ENCODE measurements at regions not wholly inside any gene's neighbourhood (a gene's known extent, or its start where the extent isn't known, plus 50 kb on each side); places are given as distances from the start of the nearest gene placed in this dataset.

DNA sequence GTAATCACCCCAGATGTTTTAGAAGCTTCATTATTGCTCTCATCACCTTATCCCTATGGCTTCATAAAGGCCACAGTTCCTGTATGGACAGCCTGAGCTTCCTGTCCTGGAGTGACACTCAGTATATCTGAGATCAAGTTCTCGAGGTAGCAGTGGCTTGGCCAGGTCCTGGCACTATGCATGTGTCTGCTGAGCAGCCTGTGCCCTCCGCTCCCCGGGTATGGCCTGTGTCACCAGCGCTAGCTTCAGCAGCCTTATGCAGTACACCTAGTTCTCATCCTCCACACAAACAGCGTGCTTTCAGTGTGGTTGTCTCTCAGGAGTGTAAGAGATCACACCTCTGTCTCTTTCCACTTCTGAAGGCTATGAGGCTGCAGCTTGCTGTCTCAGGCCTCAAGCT lies 514.7 kb downstream of the DIRAS2 start:
- TF ChIP-seq, protein P1, sequence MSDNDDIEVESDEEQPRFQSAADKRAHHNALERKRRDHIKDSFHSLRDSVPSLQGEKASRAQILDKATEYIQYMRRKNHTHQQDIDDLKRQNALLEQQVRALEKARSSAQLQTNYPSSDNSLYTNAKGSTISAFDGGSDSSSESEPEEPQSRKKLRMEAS (IDR thresholded peaks at IDR 0.05), result no peak
- no peak for TF ChIP-seq TEAD4 (IDR thresholded peaks at IDR 0.05)
- TF ChIP-seq YY1 (IDR thresholded peaks at IDR 0.05; ENCODE audit: low read depth), result no peak
- TF ChIP-seq ZBTB7A (IDR thresholded peaks at IDR 0.05; ENCODE audit: low read depth), result no peak
- no peak for TF ChIP-seq FOXM1 (IDR thresholded peaks at IDR 0.05; ENCODE audit: borderline replicate concordance, low read depth)
- TF ChIP-seq, protein P2, sequence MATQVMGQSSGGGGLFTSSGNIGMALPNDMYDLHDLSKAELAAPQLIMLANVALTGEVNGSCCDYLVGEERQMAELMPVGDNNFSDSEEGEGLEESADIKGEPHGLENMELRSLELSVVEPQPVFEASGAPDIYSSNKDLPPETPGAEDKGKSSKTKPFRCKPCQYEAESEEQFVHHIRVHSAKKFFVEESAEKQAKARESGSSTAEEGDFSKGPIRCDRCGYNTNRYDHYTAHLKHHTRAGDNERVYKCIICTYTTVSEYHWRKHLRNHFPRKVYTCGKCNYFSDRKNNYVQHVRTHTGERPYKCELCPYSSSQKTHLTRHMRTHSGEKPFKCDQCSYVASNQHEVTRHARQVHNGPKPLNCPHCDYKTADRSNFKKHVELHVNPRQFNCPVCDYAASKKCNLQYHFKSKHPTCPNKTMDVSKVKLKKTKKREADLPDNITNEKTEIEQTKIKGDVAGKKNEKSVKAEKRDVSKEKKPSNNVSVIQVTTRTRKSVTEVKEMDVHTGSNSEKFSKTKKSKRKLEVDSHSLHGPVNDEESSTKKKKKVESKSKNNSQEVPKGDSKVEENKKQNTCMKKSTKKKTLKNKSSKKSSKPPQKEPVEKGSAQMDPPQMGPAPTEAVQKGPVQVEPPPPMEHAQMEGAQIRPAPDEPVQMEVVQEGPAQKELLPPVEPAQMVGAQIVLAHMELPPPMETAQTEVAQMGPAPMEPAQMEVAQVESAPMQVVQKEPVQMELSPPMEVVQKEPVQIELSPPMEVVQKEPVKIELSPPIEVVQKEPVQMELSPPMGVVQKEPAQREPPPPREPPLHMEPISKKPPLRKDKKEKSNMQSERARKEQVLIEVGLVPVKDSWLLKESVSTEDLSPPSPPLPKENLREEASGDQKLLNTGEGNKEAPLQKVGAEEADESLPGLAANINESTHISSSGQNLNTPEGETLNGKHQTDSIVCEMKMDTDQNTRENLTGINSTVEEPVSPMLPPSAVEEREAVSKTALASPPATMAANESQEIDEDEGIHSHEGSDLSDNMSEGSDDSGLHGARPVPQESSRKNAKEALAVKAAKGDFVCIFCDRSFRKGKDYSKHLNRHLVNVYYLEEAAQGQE (IDR thresholded peaks at IDR 0.05; ENCODE audit: low read depth), result no peak
- no peak for TF ChIP-seq TAF1 (IDR thresholded peaks at IDR 0.05; ENCODE audit: low read depth)
- no peak for TF ChIP-seq NFIC (IDR thresholded peaks at IDR 0.05)
- no peak for TF ChIP-seq TCF12 (IDR thresholded peaks at IDR 0.05; ENCODE audit: low read depth)
- TF ChIP-seq CEBPB (IDR thresholded peaks at IDR 0.05), result no peak
- TF ChIP-seq EGR1 (IDR thresholded peaks at IDR 0.05), result no peak
- TF ChIP-seq RAD21 (IDR thresholded peaks at IDR 0.05; ENCODE audit: low read depth), result no peak
- TF ChIP-seq, protein P3, sequence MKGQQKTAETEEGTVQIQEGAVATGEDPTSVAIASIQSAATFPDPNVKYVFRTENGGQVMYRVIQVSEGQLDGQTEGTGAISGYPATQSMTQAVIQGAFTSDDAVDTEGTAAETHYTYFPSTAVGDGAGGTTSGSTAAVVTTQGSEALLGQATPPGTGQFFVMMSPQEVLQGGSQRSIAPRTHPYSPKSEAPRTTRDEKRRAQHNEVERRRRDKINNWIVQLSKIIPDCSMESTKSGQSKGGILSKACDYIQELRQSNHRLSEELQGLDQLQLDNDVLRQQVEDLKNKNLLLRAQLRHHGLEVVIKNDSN (IDR thresholded peaks at IDR 0.05), result no peak
- no peak for TF ChIP-seq CREB1 (IDR thresholded peaks at IDR 0.05; ENCODE audit: low read depth)
- TF ChIP-seq EP300 (IDR thresholded peaks at IDR 0.05; ENCODE audit: borderline replicate concordance), result no peak

DNA sequence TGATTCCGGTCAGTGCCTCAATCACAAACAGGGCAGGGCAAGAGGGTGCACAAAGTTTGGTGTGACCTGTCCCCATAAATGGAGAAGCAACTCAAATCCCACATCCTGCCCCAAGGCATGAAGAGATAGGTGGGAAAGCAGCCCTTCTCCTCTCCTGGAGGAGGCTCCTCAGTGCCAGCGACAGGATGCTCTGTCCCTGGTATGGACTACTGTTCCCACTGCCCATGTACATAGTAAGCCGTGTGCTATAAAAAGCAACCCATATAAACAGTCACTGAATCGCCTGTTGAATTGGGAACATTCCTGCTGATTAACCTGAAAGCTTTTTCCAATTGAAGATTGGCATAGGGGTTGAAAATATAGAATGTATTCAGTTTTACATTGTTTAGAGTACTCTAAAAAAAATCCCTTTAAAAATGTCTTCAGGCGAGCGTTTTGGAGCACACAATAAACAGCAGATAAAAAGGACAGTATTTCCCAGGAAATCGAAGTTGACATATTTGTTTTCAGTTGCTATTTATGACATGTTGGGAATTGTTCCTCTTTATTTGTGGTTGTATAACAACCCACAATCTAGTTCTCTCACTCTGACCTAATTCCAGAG lies 513.9 kb downstream of the DIRAS2 start:
- TF ChIP-seq, protein P2 (IDR thresholded peaks at IDR 0.05; ENCODE audit: low read depth), result no peak
- TF ChIP-seq ZBTB7A (IDR thresholded peaks at IDR 0.05; ENCODE audit: low read depth), result no peak
- TF ChIP-seq YY1 (IDR thresholded peaks at IDR 0.05; ENCODE audit: low read depth), result no peak
- TF ChIP-seq NFIC (IDR thresholded peaks at IDR 0.05), result no peak
- no peak for TF ChIP-seq TEAD4 (IDR thresholded peaks at IDR 0.05)
- TF ChIP-seq FOXM1 (IDR thresholded peaks at IDR 0.05; ENCODE audit: borderline replicate concordance, low read depth), result no peak
- TF ChIP-seq EP300 (IDR thresholded peaks at IDR 0.05; ENCODE audit: borderline replicate concordance), result no peak
- no peak for TF ChIP-seq EGR1 (IDR thresholded peaks at IDR 0.05)
- TF ChIP-seq CEBPB (IDR thresholded peaks at IDR 0.05), result no peak
- TF ChIP-seq, protein P3 (IDR thresholded peaks at IDR 0.05), result no peak
- TF ChIP-seq, protein P1 (IDR thresholded peaks at IDR 0.05), result no peak

DNA sequence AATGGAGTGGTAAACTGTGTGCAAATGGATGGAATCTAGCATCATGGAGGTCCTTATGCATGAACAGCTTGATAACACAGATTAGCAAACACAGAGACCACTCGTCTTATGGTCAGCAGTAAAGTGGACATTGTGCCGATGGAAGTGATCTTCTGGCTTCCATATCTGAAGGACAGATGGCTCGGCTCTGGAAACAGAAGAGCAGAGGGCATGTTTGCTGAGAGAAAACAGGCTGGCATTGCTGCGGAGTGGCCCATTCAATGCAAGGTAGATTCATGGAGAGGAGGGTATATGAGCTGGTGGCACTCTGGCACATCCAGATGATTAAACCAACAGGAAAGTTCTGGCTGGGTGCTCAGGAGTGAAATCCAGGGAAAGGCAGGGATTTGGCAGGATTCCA lies 513.2 kb downstream of the DIRAS2 start:
- no peak for TF ChIP-seq ZBTB7A (IDR thresholded peaks at IDR 0.05; ENCODE audit: low read depth)
- no peak for TF ChIP-seq FOXM1 (IDR thresholded peaks at IDR 0.05; ENCODE audit: borderline replicate concordance, low read depth)
- no peak for TF ChIP-seq EP300 (IDR thresholded peaks at IDR 0.05; ENCODE audit: borderline replicate concordance)
- TF ChIP-seq YY1 (IDR thresholded peaks at IDR 0.05; ENCODE audit: low read depth), result no peak
- no peak for TF ChIP-seq NFIC (IDR thresholded peaks at IDR 0.05)
- TF ChIP-seq TAF1 (IDR thresholded peaks at IDR 0.05; ENCODE audit: low read depth), result no peak
- TF ChIP-seq CREB1 (IDR thresholded peaks at IDR 0.05; ENCODE audit: low read depth), result no peak
- no peak for TF ChIP-seq CEBPB (IDR thresholded peaks at IDR 0.05)
- no peak for TF ChIP-seq EGR1 (IDR thresholded peaks at IDR 0.05)
- TF ChIP-seq, protein P3 (IDR thresholded peaks at IDR 0.05), result no peak
- TF ChIP-seq, protein P2 (IDR thresholded peaks at IDR 0.05; ENCODE audit: low read depth), result no peak

DNA sequence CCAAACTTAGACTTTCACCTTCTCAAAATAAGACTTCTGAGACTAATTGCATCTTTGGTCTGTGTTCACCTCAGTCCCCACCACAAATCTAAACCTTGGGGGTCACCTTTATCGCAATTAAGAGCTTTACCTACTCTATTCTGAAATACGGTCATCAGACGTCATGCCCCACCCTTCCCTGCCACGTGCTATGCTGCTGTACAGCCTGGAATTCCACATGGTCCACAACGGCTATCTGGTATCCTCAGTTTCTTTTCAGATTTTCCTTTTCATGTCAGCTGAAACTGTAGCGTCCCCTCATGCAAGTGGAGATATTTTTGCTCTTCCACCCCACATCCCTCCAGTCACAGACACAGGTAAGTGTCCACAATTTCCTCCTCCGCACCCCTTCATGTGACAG lies 511.1 kb downstream of the DIRAS2 start:
- TF ChIP-seq EGR1 (IDR thresholded peaks at IDR 0.05), result no peak
- TF ChIP-seq TEAD4 (IDR thresholded peaks at IDR 0.05), result no peak
- TF ChIP-seq, protein P1 (IDR thresholded peaks at IDR 0.05), result no peak
- TF ChIP-seq, protein P3 (IDR thresholded peaks at IDR 0.05), result no peak
